HG03039 (cell line): ENCODE measurements at regions not wholly inside any gene's neighbourhood (a gene's known extent, or its start where the extent isn't known, plus 50 kb on each side); places are given as distances from the start of the nearest gene placed in this dataset.

Source experiments
- ATAC-seq: cut with Tn5 transposase; IDR thresholded peaks from one replicate; pipeline ENCODE4 v1.9.1; 2021; ENCODE audit warnings: mild to moderate bottlenecking, moderate library complexity; ENCODE audit not compliant: unreplicated experiment

DNA sequence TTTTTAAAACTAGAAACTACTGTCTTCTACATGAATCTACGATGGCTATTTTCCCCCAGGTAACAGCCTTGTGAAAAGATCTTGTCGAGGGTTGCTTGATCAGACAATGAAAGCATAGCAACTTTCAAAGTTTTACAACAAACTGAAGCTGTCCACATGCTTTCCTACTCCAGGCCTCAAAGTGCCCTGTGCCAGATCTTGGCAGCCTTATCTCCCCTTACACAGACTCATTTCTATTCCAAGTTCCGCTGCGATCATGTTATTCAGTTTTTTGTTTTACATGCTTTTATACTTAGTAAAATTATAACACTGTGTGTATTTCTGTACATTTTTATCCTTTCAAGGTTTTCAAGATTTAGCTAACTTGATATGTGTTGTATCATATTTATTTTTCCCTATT lies 661.7 kb upstream of the SORCS1 start:
- no peak for ATAC-seq

DNA sequence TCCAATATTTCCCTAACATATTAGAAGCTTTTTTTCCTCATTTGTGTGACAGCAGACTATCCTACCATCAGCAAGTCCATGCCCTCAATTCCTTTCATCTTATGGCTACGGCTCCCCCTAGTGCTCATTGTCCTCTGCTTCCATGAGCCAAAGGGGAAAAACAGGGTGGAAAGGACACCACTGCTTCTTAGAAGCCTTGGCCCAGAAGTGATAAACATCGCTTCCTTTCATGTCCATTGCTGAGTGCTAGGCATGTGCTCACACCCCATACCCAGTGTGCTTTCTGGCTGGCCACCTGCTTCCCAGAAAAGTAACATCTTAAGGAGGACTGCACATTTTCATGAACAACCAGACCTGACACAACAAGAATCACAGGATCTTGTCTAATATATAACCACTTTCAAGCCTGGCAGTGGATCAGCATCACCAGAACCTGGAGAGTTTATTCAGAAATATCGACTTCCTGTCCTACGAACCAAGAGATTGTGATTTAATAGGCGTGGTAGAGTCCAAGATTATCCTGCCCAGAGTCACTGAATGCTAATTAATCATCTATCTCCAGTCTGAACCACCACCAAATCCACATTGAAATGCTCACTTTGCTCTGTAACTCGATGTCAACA lies 650.5 kb upstream of the SORCS1 start:
- peak; percentile 54 for ATAC-seq

DNA sequence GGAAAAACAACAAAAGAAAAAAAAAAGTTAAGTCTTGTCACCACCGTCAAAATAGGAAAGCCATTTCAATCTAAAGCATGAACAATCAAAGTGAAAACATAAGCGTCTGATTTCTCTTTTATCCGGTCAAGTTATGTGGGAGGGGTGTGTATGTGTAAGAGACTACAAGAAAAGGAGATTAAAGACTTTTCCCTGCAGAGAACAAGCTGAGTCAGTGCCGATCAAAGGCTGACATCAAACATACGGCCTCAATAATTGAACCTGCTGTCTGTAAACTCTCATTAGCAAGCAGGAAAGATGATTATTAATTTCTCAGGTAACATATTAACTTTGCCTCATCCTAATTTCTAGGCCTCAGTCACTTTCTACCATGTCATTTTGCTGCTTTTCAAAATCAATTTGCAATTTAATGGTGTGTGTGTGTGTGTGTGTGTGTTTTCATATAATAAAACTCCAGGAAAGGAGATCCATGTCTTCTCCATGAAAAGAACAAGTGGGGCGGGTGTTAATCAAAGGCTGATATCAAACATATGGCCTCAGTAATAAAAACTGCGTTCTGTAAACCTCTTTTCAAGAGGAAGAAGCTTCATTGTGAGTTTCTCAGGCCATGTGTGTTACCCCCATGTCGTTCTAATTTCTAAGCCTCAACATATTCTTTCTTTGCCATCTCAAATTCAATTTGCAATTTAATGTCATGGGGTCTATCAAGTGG lies 649.1 kb upstream of the SORCS1 start:
- no peak for ATAC-seq

DNA sequence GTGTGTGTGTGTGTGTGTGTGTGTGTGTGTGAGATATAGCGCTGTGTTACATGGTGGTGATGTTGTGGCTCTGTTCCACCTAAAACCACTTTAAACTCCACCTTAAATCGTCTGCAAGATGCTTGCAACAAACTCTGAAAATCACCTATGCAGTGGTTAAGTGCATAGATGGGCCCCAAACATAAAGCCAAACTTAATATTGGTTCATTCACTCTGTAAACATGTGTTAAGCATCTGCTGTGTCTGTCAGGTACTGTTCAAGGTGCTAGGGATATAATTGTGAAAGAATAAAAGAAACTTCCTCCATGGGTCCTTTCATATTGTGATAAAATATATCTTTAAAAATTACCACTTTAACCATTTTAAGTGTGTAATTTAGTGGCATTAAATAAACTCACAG lies 645.4 kb upstream of the SORCS1 start:
- ATAC-seq, result no peak

DNA sequence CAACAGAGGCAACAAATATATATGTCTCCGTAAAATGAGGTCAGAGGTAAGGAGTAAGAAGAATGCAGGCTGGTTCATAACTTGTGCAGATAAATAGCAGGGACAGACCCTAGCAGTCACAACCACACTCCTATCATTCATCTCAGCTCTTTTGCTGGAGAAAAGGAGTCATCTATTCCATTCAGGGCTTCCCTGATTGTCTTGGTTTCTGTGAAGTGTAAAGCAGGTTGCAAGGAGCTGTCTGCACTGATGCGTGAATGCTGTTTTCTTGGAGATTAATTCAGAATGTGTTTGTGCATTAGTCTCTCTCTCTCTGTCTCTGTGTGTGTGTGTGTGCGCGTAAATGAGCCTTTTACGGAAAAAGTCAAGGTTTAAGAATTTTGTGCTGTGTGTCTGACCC lies 643.3 kb upstream of the SORCS1 start:
- no peak for ATAC-seq

DNA sequence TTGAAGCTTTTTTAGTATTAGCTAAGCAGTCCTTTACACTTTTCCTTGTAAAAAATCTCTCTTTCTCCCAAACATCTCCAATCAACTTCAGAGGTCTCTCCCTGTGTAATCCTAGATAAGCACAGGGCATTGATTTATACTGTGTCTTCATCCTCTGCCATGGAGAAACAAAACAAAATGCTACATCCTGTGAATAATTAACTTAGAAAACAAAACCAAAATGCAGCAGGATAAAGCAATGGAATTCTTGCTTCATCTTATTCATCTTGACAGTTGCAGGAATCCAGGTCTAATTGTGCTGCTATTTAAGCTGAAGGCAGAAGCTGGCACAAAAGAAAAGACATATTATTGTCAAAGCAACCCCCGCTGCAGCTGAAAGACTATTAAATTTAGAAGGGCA lies 641.5 kb upstream of the SORCS1 start:
- ATAC-seq, result no peak

DNA sequence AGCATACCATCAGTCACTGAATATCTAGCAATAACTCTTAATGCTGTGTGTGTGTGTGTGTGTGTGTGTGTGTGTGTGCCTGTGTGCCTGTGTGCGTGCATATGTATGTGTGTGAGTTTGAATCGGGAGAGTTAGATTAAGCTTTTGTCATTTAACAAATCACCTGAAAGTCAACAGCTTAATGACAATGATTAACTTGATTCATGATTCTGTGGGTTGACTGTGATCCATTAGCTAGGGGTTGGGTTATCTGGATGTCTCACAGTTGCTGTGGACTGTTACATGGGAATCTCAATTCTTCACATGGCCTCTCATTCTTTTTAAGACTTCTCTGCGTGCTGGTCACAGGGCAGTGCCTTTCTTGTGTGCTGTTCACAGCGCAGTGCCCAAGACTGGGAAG lies 639.0 kb upstream of the SORCS1 start:
- no peak for ATAC-seq

DNA sequence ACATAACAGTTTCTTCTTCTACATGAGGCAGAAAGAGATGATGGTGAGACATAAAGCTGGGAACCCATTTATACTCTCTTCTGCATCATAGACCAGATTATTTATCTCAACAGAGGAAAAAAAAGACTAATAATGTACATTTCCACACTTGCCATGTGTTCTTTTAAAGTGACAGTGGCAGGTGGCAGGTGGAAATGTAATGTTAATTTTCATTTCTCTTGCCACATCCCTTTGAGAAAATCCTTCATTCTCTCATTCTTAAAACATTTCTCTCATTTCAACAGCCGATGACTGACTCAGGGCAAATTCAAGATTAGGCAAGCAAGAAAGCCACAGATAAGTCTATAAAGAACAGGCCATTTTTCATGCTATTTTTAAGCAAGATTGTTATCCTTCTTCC lies 635.6 kb upstream of the SORCS1 start:
- no peak for ATAC-seq

DNA sequence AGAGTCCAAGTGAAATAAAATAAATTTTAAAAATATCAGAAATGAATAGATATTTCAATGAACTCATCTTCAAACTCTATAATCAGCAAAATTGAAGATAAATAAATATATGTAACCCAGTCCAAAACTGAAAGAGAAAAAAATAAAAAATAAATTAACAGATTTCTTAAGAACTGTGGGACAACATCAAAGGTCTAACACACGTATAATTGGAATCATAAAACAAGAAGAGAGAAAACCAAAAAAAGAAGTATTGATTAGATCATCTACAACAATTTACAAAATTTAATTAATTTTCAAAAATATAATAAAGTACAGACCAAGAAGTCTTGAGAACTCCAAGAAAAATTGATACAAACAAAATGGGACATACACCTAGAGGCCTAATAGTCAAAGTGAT lies 625.8 kb upstream of the SORCS1 start:
- ATAC-seq, result no peak

DNA sequence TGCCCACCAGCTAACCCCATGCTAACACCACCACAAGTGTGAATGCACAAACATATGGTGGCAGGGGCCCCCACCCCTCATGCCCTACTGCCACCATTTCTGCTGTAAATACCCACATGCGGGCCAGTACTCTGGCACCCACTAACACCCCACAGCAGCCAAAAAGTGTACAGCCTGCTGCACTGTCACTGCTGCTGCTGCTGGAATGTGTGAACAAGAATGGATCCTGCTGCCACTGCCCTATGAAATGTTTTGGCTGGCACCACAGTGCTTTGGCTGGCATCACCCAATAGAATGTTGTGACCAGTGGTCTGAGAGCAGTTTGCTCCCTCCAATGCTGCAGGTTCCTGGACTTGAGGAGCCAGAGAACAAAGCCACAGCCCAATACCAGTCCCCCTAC lies 606.6 kb upstream of the SORCS1 start:
- ATAC-seq, result no peak

DNA sequence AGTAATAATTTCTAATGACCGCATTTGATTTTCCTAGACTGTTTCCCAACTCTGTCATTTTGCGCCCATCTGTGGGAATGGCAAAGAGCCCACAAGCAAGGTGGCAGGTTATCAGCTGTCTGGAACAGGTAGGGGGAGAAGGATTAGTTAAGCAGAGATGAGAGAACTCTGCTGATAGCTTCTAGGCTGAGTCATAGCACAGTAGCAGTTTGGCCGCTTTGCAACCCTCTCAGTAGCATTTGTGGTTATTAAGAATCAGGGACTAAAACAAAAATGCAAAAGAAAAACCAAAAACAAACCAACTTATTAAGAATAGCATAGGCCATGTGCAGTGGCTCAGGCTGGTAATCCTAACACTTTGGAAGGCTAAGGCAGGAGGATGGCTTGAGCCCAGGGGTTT lies 602.7 kb upstream of the SORCS1 start:
- ATAC-seq, result no peak

DNA sequence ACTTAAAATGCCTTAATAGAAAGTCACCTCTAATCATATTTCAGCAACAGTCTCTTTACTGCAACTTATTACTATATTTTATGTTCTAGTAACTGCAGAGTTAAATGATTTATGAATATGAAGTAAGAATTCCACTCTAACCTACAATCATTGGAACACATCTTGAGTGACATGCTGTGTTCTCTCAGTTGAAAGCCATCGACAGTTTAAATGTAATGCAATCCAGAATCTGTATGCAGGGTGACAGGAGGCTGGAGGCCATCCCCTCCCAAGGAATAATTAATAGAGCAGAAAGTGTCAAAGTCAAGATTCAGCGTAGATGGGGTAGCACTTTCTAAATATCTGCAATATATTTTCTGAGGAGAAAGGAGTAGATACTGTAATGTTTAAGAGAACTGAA lies 590.3 kb upstream of the SORCS1 start:
- no peak for ATAC-seq

DNA sequence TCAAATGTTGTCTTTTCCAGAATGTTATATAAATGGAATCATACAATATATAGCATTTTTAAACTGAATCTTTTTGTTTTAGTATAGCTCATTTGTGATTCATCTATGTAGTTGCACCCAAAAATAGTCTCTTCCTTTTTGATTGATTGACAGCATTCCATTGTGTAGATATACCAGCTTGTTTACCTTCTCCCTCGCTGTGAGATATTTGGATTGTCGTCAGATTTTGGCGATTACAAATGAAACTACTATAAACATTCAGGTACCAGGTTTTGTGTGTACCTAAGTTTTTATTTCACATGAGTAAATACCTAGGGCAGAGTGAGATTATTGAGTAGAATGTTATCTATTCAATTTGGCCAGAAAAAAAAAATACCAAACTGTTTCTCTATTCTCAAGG lies 584.7 kb upstream of the SORCS1 start:
- no peak for ATAC-seq

DNA sequence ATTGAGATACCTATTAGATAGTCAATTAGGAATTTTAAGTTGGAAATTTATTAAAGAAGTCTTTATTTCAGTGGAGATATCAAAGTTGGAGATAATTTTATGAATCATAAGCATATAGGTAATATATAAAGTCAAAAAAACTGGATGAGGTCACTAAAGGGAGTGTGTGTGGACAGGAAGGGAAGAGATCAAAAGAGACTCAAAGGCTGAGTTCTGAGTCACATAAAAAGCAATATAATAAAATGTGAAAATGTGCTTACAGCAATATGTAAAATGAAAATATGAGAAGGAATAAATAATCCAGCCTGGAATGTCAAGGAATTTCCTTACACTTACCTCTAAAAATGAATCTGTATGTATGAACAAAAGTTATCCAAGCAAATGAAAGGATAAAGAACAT lies 583.3 kb upstream of the SORCS1 start:
- ATAC-seq, result no peak

DNA sequence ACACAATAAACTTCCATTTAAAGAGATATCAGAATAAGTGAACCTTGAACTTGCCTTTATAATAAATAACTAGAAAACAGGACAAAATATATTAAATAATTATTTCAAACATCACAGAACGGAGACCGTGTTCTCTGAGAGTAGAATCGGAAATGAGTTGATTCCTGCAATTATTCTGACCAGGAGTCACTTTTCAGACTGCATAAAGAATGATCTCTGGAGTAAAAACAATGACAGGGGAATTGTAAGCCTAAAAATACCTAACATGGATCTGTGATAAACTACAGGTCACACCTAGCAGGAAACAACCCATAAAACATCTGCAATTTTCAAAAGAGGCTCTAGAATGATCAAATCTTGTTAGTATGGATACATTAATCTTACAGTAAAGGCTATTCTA lies 577.5 kb upstream of the SORCS1 start:
- ATAC-seq, result no peak

DNA sequence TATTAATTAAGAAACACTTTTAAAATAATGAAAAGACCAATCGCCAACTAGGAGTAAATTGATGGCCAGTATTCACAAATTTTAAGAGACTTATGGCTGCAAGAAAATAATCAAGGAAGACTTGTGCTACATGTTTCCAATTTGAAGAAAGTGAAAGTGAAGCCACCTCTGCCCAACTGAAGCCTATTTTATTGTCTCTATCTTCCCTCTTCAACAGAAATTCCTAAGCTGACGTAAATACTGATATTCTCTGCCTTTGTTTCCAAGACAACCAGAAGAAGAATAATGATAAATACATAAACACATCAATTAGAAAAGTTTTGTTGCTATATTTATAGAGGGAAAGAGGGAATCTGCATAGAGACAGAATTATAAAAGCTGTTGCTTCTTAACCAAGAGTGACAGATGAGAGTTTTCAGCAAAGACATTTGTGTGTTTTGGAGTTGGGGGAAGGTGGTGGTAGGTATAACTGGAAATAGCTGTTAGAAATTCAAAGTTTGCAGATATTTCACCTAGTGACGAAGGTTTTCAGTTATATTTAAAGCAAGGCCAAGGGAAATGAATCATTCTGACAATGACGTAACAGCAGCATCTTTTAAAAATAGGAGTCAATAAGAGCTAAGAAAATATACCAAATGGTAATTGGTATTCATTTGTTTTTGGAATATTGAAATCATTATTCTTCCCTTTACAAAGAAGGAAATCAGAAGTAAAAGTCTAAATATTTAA lies 576.6 kb upstream of the SORCS1 start:
- no peak for ATAC-seq

DNA sequence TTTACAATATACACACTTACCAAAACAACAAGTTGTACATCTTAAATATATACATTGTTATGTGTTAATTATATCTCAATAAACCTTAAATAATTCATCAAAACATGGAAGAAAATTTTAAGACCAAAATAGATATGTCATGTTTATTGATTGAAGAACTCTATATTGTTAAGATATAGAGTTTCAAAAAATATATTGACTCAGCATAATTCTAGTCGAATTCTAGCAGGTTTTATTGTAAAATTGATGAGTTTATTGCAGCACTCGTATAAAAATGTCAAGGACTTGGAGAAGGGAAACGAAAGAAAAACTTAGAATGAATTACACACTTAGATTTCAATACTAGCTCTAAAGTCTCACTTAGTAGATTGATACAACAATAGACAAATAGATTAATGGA lies 575.4 kb upstream of the SORCS1 start:
- ATAC-seq, result no peak

DNA sequence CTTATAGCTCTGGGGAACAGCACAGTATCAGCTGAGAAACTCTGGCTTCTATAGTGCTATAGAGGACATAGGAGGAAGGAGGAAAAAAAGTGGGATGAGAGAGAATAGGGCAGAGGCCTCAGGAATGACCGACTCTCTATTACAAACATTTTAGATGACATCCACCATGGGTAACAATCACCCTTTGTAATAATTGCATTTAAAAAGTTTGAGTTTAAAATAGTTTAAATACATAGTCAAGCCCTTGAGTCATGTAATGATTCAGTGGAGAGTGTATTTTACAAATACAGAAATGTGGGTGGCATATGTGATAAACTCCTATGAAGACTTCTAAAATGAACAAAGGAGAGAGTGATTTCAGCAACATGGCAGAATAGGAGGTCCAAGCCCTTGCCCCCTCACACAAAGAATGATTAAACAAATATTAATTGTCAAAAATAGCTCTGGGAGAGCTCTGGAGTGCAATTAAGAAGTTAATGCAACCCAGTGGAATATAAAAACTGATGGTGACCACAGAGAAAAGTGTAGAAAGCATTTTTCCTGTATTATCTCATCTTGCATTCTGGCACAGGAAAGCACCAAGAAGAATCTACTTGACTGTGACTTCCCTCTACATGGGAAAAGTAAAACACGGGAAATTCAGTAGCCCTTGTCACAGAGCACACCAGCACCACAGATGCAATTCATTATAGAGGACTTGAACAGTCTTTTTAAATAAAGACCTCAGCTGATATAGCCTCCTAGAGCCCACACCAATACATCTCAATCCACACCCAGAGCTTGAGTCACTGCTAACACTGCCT lies 569.0 kb upstream of the SORCS1 start:
- ATAC-seq, result no peak

DNA sequence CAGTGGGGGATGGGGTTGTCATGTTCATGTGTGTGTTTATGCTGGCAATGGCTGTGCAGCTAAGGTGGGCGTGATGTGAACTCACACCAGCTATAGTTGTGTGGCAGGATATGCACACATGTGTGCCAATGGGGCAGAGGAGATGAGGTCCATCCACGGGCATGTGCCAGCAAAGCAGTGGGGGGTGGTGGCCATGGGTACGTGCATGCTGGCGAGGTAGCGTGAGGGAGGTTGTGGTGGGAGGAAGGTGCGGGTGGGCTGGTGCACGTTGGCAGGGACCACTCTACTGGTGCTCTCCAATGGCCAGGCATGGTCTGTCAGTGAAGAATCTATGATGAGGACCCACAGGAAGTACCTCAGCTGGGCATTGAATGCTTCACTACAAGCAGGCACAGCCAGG lies 567.5 kb upstream of the SORCS1 start:
- no peak for ATAC-seq

DNA sequence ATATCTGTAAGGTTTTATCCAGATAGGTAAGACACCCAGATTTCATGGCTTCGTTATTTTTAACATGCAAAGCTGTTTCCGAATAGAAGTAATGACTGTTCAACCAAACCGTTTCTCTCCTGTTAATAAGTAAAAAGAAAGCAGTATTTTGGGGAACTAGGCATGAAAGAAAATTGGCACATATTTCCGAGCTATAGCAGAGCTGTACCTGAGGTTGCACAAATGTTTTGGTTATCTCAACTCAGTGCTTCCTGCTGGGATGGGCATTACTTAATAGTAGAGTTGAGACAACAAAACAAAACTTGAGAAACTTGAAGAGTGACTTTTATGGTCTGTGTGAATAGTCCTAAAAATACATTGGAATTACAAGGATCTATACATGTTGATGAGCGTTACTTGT lies 564.3 kb upstream of the SORCS1 start:
- ATAC-seq, result no peak

DNA sequence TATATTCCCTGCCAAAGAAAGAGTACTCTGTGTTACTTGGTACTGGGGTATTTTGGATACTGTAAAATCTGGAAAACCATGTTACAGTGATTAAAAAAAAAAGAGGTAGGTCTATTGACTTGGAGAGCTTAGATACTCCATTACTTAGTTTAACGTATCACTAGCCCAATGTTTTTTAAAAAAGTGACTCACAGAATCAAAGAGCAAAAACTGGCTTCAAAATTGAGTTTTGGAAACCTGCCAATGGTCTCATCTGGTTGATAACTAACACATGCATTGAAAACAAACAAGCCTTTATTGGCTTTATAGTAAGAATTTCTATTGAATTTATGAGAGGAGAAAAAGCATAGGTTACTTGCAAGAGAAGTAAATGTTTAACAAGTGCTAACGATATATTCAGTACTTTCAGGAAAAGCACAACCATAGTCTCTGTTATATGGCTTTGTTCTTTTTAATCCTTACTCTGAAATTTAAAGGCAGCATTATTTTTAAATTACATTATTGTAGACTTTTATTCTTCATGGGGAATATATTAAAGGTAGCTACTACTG lies 563.3 kb upstream of the SORCS1 start:
- no peak for ATAC-seq
